ENCODE measurements at regions not wholly inside any gene's neighbourhood (a gene's known extent, or its start where the extent isn't known, plus 50 kb on each side); places are given as distances from the start of the nearest gene placed in this dataset.

DNA sequence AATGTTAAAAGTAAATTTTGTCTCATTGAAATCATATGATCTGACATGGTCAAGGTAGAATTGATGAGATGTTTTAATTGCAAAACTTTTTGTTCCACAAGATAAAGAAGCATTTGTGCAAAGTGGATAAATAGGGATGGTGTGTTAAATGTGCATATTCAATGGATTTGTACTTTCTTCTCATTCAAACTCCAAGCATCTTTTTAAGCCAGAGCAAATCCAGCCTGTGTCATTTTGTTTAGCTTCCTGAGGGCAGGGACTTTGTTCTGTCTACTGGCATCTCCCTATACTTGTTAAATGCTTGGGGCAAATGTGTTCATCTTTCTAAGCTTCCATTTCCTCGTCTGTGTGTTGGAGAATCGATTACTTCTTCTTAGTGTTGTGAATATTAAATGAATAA is 200.3 kb downstream of the SLIT2 start:
- DNase-seq = no peak

DNA sequence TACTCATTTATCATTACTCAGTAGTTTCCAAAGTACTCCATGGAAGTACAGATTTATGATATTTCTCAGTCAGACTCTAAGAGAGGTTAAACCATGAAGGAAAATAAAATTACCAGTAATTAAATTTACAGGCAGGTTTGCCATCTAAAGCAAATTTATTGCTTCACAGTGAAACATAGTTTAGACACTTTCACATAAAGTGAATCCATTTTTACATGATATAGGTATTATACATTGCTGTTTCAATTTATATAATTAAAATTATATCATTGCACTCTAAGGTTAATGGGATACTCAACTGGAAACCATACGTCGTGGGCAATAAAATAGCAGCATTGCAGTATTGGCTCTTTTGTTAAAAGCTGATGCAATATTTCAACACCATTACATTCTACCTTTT is 202.8 kb downstream of the SLIT2 start:
- DNase-seq = no peak

DNA sequence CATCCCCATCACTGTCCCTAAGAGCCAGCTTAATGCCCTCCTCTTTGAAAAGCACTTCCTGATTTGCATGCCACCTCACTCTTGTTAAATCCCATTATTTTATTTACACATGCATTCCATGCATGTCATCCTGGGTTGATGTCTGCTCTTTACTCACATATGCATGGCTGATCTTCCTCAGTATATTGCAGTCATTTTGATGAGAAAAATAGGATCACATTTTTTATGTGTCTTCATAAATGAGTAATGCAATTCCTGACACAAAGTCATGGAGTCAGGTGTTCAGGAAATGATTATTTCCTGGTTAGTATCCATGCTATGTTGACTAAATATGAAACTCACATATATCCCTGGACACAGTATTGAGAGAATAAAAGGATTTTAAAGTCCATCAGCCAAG is 204.7 kb downstream of the SLIT2 start:
- no peak for DNase-seq

DNA sequence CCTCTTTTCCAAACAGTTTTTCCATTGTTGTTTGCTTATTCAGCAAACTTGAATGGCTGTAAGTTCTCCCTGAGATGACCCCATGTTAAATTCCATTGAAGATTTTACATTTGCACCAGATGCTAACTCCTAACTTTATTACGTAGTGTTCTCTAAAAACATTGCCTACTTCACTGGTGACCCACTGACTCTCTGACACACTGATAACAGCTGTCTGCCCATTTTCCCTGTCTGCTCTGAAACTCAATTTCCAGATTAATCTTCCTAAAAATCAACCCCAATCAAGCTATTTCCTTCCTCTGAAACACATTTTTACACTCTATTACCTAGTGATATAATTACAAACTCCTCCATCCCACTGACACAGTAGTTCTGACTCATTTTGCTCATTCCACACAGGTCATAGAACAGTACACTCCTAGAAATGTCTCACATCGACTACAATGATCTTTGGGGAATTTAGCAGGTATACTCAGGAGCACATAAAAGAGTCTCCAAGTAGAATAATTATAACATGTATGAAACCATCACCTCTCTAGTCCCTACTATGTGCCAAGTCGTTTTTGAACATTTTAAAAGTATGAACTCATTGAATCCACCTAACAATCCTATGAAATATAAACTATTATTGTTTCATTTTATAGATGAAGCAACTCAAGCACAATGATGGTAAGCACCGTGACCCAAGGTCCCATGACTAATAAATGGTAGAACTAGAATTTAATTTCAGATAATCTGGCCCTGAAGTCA is 210.9 kb downstream of the SLIT2 start:
- DNase-seq = no peak

DNA sequence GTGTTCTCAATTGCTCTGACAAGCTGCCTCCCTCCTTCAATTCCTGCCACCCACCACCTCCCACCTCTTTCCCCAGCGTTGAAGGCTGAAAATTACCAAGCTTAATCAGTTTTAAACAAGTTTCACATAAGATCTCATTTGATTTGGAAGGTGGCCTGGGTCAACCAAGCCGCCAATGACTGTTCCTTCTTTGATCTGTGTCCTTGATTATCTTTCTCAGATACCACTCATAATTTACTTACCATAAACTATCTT is 211.4 kb downstream of the SLIT2 start:
- DNase-seq = no peak

DNA sequence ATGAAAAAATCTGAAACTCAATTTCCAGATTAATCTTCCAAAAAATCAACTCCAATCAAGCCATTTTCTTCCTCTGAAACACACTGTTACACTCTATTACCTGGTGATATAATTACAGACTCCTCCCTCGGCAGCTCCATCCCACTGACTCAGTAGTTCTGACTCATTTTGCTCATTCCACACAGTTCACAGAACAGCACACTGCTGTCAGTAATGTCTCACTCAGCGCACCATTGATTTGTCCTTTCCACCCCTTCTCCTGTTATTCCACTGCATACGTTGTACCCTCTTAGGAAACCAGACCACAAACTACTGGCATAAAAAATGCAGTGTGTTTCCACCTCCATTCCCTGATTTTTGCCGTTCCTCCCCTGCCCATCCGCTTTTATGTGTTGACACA is 212.7 kb downstream of the SLIT2 start:
- DNase-seq = no peak

DNA sequence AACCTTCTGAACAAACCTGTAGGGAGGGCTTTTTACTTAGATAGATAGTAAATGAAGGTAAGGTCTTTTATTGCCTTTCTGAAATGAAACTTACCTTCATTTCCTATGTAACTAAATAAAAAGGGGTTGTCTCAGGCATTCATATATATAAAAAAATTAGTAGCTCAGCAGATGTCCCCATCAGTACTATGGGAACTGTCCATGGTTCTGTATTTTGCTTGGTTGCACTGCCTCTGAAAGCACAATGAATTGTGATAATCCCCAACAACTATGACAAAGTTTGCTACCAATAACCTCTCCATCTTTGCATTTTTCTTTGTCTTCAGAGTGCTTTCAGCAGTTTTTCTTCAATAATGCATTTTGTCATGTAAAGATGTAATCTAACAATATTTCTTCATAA is 222.4 kb downstream of the SLIT2 start:
- no peak for DNase-seq

DNA sequence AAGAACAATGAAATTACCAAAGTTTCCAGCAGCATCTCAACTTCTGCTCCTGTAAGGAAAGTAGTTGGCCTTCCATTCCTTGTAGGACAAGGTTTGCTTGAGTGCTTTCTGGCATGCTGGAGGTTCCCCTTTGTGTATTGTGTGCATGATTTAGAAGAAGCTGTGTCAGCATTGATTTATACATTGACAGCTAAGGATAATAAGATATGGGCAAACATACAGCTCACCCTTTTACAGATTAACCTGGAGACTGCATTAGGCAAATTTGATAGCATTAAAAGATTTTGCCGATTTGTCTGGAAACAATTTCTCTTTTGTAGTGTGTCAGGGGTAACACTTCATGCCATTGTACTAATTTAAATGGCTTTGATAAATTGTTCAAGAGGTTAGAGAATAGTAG is 221.8 kb upstream of the PACRGL start:
- no peak for DNase-seq

DNA sequence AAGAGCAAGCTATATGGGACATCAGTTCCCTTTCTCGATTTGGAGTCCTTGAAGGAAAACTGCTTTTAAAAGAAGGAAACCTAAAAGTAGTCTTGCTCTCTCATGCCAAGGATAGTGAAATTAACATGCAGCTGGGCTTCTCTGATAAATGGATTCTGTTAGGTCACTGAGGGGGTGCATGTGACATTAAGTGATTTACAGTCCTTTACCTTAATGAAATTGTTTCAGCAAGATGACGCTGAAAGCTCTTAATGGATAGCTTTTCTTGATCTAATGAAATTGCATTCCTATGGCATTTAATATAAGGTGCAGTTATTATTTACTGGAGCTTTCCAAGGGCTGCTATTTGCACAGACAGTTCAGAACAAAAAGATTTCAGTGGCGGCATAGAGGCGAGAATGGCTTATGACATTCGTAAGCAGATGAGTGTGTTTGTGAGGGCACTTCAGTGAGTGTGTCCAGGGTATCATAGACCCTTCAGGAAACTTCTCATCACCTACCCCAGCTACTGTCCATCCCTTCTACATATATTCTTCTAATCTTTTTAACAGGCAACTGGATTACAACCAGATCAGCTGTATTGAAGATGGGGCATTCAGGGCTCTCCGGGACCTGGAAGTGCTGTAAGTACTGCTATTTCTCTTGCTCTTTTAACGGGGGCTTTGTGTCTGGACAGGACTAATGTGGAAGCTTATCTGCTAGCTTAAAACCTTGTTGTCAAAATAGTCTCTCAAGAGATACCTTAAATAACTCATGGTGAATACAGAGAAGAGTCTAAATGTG is 219.9 kb upstream of the PACRGL start:
- DNase-seq = no peak

DNA sequence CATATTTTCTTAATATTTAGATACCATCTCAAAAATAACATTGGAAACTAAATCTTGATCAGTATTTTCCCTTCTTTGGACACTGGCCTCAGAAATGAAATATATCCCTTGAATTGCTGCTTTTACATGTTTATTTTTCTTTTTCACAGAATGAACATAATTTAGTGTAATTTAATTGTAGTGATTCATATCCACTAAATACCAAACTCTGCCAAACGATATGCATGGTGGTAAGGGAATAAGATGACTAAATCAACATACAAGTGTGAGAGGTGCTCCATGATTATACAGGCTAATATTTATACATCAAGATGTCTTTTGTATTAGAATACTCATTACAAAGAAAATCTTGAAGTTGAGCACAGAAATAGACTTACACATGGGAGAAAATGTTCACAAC is 216.8 kb upstream of the PACRGL start:
- DNase-seq = no peak

DNA sequence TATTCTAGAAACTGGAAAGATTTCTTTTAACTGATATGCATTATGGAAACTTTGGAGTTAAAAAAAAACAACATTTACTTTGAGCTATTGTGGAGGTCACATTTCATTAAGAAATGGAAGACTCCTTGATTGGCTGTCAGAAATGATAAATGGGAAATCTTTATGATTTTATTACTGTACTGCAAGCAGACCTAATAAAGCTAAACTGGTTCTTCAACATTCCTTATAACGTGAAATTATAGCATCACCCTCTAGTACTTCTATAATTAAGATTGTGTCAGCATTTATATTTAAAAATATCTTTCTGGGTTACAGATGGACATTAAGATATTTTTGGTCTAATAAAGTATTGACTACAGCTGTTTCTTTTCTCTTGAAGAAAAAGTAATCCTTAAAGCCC is 213.8 kb upstream of the PACRGL start:
- no peak for DNase-seq

DNA sequence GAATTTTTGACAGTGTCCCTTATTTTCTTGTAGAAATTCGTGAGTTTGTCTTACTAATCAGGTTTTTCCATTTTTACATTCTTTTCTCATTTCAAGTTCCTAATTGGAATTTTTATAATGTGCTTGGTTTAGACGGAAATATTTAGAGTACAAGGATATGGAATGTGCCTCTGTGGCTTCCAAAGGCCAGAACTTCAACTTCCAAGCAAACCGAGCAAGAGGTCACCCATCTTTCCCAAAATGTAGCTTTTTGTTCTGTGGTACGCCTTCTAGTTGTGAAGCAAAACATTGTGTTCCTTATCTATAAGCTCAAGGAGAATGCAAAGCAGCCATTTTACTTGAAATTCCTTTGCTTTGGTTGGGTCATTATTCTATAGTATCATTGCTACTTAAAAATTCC is 212.8 kb upstream of the PACRGL start:
- no peak for DNase-seq

DNA sequence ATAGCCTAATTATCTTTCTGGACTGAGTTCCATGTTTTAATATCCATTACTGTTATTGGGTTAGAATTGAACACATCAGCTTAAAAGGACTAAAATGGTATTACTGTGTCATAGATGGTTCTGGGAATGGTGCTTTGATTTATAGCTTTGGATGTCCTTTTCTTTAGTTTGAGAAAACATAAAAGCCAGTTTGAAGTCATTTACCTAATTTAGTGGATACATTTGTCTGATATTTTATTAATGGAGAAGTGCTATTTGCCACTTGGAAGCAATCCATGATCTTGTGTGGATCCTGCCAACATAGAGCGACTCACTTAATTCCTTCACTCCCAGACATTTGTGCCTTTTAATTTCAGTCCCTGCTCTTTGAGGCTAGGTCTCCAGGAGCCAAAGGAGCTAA is 212.4 kb upstream of the PACRGL start:
- DNase-seq = no peak

DNA sequence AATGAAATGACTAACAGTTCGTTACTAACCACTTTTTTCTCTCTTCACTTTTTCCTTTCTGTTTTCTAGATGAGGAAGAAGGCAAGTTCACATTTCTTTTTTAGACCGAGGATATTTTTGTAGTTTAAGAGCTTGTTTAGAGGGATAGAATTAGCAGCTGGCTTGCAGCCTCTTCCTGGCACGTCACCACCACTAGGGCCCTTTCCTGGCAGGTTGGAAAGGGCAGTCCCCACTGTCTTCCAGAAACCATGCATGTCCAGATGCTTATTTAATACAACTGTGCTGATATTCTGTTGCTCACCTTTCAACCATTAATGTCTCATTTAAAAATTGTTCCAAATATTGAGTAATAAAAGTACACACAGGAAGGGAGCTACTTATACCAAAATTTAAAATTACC is 209.5 kb upstream of the PACRGL start:
- no peak for DNase-seq

DNA sequence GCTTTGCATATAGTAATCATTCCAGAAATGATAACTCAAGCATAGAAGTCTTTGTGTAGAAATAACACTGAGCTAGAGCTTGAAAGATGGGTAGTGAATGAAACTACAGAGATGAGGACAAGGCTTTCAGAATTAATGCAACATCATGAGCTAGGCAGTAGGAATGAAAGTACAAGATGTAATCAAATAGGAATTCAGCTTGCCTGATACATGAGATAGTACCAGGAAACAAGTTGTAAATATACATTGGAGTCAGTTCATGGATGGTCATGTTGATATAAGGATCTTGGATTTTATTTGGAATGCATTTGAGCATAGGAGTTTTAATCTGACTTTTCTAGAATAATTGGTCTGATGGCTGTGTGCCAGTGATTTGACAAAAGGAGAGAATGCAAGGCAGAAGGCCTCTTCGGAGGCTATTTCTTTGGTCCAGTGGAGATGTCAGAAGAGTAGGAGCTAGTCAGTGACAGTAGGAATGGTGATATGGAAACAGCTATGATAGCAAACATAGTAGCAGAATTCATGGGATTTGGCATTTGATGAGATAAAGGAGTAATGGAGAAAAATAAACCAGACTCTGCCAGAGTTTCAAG is 206.4 kb upstream of the PACRGL start:
- DNase-seq = no peak

DNA sequence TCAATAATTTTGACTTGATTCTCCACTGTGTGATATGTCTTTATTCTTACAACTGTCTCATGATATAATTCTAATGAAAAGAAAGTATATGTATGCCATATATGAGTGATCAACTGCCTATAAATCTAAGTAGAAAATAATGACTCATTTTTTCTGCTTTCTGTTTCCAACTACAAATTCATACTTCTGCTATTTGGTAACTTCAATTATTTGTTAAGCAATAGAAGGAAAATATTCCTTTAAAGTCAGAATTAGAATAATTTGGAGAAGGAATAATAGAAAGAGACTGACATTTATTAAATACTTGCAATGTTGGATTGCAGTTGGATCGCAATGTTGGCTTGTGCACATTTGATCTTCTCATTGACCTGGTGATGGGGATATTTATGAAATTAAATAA is 204.2 kb upstream of the PACRGL start:
- no peak for DNase-seq

DNA sequence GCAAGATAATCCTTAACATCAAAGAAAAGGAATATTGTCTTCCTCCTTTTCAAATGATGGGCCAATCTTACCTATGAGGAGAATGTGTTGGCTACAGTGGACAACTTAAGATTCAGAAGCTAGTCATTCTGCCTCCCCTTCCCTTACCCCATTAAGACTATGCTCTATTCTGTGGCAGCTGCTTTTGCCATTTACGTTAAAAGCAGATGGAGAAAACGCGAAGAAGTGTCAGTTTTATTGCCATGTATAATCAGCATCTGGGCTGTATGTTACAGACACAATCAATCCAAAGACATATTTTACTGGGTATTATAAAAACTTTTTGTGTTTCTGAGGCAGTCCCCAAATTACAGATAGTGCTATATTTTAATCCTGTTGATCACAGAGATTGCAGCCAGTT is 196.1 kb upstream of the PACRGL start:
- no peak for DNase-seq

DNA sequence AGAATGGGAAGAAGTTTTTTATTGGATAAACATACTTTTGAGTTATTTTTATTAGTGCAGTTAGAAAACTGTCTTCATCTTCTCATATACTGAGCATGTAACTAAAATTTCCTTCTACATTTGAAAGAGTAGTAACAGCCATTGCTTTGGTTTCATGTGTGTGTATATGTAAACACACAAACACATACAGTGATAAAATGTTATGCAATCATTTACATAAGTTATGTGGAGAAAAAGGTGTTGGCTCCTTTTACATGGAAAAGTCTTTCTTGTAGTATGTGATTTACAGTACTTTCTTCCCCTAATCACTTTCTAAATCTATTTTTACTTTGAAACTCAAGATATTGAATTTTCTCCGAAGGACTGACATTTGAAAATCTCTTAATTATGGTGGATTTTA is 194.3 kb upstream of the PACRGL start:
- DNase-seq = no peak

DNA sequence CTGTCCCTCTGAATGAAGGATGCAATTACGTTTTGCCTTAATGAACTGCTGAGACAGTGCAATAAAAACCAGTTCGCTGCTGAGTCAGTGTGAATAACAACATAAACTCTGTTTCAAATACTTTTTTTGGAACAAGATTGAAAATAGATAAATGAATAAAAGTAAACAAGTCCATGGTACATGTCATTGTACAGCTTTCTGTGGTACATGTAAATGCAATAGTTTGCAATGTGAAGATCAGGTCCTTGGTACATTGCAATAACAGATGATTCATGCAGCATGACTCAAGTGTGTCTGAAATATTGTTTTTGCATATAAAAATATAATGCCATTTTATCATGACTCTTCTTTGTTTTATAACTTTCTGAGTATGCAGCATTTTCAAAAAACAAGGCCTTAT is 193.4 kb upstream of the PACRGL start:
- DNase-seq = no peak

DNA sequence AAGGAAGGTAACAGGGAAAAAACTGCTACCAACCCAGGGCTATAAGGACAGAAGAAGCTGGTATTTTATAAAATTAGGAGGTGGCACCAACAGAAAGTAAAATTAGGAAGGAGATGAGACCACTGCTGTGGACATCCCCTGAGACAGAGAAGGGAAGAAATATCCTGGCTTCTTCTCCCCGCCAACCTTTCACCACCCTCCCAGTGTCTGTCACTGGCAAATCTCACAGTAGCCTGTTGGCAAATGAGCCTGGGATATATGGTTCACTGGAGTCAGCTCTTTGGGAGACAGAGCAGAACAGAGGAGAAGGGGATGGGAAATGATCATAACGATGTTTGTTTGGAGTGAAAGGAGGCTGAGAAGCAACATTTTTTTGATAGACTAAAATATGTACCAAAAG is 190.9 kb upstream of the PACRGL start:
- DNase-seq = no peak

DNA sequence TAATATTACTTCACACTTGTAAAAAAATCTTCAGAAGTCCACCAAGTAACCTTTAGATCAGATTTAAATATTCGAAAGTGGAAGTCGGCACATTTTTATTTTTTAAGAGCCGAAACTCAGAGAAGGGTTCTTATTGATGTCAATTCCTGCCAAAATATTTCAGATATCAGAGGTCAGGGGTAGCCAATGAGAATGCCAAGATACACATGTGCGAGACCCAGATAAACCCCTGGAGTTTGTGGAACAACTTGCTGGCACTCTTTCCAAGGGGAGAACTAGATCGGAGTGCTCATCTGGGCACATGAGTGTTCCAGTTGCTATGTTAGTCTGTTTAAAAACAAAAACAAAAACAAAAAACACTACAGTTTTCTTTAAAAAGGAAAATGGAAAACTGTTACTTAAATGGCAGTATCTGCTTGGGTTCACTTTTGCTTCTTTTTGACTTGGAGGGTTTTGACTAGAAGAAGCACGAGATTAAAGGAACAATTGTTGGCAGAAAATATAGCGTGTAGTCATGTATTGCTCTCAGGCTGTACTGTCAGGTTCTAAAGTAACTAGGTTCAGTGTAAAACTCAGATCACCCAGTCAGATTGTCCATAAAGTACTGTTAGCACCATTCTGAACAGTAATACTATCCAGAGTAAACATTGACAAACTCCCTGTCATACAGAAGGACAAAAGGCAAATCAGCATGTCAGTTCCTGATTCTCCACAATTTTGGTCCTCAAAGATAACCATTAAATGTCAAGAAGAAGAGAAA is 188.0 kb upstream of the PACRGL start:
- no peak for DNase-seq

DNA sequence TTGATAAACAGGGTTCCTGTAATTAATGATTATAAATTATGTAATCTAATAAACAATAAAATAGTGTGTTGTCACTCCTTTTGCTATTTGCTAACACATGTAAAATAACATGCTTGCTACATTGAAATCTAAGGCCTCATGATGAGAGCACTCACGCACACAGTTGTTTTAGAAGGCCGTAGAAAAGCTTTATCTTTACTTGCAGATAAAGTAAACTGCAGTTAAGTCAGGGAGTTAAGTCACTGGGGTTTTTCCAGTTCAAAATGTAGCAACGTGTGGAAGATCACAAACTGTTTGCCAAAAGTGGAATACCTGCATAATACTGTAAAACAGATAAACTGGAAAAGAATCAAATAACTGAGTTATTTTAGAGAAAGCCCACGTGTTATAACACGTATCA is 187.3 kb upstream of the PACRGL start:
- DNase-seq = no peak

DNA sequence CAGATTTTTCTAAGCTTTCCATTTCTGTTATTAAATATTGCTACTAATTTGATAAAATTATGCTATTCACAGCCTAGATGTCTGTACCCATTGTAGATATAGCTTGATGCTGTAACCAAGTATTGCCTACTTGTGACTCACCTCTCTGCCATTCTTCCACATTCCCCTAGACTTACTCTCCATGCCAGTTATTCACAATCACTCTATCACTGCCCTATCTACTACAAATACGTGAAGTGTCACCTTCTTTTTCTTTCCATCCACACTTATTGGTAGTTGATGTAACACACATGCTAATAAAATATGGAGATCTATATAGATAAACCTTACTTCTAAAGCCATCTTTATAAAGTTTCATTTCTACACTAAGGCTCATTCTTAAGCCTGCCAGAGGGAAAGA is 179.4 kb upstream of the PACRGL start:
- DNase-seq = no peak

DNA sequence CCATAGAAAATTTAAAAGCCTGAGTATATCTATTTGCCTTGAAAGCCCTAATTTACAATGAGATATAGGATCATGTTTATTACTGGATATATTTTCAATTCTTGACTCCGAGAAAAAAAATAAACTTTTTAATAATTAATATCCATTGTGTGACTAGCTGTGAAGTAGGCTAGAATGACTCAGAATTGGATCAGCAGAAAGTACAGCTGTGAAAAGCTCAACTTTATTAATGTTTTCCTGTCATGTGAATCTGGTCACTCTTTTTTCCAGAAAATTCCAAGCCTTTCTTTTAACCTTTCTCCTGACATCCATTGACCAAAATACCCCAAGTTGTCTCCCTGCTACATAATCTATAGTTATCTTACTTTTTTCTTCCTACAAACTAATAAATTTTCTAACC is 171.8 kb upstream of the PACRGL start:
- no peak for DNase-seq

All from inflammatory macrophage (primary cell).